Epithelial cell of esophagus (primary cell): ENCODE measurements at regions not wholly inside any gene's neighbourhood (a gene's known extent, or its start where the extent isn't known, plus 50 kb on each side); places are given as distances from the start of the nearest gene placed in this dataset.

Experiments used
- DNase-seq: peaks from one replicate; pipeline ENCODE4 v3.0.0; 2010; ENCODE audit warnings: low read depth
- H3K4me3 ChIP-seq: 2 replicates; pipeline ENCODE4 v1.5.1; 2011; ENCODE audit warnings: mild to moderate bottlenecking, low read length, control low read depth
- TF ChIP-seq, protein P1 (sequence below): IDR thresholded peaks from 2 replicates; pipeline ENCODE4 v1.5.1; 2011; ENCODE audit warnings: low read depth, mild to moderate bottlenecking, low read length, control low read depth, inconsistent platforms; ENCODE audit not compliant: insufficient read depth; ENCODE audit errors: missing control alignments

DNA sequence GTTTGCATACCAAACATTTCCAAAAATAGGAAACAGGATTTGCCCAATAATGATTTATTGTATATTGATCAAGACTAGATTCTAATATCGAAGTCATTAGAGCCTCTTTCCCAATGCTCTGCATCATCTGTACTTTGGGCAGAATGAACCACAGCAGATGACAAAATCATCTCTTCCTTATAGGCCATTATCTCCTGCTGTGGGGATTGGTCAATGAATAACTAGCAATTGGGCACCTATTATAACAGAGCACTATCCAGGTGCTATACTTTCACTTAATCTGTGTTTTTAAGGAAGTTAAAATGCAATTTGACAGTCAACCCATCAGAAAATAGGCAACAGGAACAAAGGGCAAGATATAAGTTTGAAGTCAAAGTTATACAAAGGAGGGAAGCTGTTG is 290.3 kb downstream of the AHR start:
- no peak overlapping the region for H3K4me3 ChIP-seq
- no peak for DNase-seq
- TF ChIP-seq, protein P1, sequence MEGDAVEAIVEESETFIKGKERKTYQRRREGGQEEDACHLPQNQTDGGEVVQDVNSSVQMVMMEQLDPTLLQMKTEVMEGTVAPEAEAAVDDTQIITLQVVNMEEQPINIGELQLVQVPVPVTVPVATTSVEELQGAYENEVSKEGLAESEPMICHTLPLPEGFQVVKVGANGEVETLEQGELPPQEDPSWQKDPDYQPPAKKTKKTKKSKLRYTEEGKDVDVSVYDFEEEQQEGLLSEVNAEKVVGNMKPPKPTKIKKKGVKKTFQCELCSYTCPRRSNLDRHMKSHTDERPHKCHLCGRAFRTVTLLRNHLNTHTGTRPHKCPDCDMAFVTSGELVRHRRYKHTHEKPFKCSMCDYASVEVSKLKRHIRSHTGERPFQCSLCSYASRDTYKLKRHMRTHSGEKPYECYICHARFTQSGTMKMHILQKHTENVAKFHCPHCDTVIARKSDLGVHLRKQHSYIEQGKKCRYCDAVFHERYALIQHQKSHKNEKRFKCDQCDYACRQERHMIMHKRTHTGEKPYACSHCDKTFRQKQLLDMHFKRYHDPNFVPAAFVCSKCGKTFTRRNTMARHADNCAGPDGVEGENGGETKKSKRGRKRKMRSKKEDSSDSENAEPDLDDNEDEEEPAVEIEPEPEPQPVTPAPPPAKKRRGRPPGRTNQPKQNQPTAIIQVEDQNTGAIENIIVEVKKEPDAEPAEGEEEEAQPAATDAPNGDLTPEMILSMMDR, result no peak

DNA sequence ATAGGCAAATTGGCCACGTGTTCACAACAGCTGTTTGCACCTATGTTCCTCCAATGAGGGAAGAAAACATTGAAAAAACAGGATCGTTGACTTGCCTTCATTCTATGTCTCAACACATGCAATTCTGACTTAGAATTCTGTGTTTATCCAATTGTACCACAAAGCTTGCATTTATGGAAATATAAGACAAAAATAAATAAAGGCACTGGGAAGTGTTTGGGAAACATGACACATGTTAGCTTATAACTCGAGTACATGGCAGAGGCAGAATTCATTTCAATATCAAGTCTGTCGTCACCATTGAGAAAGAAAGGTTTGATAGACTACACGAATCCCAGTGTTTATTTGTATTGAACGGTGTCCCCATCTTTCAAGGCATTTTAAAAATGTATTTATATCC is 291.2 kb downstream of the AHR start:
- DNase-seq, result no peak
- TF ChIP-seq, protein P1, result no peak
- no peak overlapping the region for H3K4me3 ChIP-seq

DNA sequence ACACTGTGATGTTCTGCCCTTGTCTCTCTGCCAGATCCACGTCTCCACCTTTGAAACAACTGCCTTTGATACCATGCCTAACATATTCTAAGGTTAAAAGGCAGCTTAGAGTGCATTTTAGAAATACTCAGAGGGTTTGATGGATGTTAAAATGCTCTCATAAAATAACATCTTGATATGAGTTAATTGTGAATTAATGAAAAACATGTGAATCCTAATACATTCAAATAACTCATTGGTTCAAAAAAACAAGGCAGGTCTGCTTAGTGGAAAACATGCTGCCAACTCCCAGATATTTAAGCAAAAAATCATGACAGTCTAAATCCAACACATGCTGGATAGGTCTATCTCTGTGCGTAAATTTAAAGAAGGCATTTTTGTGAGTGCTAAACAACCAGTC is 291.8 kb downstream of the AHR start:
- DNase-seq, result no peak
- H3K4me3 ChIP-seq, result no peak overlapping the region
- TF ChIP-seq, protein P1, result no peak

DNA sequence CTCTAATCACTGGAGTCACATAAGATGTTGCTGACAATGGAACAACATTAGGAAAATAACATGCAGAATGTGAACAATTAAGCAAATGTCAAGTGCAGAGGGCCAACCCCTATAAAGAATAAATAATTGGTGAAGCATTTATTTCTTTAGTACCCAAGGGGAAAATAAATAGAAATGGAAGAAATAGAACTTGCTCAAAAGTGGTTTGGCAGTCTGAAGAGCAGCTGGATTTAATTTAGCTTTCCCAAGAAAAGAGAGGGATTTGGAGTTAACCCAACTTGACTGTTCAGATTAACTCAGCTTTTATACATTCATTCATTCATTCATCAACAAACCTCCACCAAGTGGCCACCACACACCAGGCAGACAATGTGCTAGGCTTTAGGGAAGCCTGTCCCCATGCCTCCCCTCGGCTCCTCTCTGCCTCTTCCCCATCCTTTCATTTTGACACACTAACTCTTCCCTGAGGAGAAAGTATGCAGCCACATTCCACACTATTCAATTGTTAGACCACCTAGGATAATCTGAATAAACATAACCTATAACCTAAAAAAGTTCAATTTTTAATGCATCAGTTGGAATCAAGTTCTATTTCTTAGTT is 295.5 kb downstream of the AHR start:
- H3K4me3 ChIP-seq, result no peak overlapping the region
- TF ChIP-seq, protein P1, result no peak
- no peak for DNase-seq

DNA sequence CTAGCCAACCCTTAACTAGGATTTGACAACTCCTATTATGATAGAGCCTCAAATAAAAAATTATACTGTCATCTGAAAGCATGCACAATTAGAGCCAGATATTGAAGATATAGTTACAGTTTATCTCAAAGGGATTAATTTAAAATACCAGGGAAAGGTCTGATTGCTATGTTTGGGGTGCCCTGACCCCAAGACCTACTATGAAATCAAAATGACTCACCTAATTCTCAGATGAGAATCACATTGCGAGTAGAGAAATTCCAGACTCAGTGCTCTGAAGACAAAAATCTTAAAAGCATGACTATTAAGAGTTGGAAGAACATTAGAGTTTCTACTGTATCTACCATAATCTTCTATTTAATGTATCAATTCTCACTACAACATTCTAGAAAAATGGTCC is 297.1 kb downstream of the AHR start:
- TF ChIP-seq, protein P1, result no peak
- DNase-seq, result no peak
- no peak overlapping the region for H3K4me3 ChIP-seq

DNA sequence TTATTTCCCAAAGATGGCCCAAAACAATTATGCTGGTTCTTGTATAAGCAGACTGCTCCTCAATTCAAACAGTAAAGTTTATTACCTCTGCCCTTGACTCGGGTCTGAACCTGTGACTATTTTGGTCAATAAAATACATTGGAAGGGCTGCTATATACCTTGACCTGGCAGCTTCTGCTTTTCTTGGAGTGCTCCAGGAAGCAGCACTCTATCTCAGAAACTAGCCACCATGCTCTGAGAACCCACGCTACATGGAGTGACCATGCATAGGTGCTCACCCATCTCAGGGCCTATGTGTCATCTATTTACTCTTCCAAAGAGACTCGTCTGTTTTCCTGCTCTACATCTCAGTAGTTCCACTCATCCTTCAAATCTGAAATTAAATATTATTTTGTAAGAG is 299.9 kb downstream of the AHR start:
- H3K4me3 ChIP-seq, result no peak overlapping the region
- TF ChIP-seq, protein P1, result no peak
- DNase-seq, result peak; percentile 13

DNA sequence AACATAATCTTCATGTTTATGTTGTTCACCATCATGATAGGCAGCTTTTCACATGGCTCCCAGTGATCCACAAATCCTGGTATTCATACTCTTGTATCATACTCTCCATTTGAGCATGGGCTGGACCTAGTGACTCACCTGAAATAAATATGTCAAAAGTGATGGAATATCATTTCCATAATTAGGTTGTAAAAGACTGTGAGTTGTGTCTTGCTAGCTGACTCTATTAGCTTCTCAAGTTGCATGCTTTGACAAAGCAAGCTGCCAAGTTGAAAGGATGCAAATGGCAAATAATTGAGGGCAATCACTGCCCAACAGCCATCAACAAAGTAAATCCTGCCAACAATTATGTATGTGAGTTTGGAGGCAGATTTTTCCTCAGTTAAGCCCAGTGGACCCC is 300.4 kb downstream of the AHR start:
- DNase-seq, result peak; percentile 82
- TF ChIP-seq, protein P1, result no peak
- no peak overlapping the region for H3K4me3 ChIP-seq
